ENCODE measurements at regions not wholly inside any gene's neighbourhood (a gene's known extent, or its start where the extent isn't known, plus 50 kb on each side); places are given as distances from the start of the nearest gene placed in this dataset.

GRCh38 chr2:217208867-217209266 lies 349.0 kb upstream of the TNP1 start:
- no peak for TF ChIP-seq CTCF (IDR thresholded peaks at IDR 0.05; ENCODE audit: insufficient read depth, missing control alignments)
- DNase-seq (ENCODE audit: insufficient read length, low spot score) = no peak
- no peak for FAIRE-seq

- no peak for TF ChIP-seq CTCF (IDR thresholded peaks at IDR 0.05; ENCODE audit: insufficient read depth, missing control alignments)
- DNase-seq (ENCODE audit: insufficient read length, low spot score) = no peak
- FAIRE-seq = no peak
Observed at GRCh38 chr2:217207699-217208010, 347.8 kb upstream of the TNP1 start.

- FAIRE-seq (no peak), DNase-seq (ENCODE audit: insufficient read length, low spot score) (no peak)
- no peak for TF ChIP-seq CTCF (IDR thresholded peaks at IDR 0.05; ENCODE audit: insufficient read depth, missing control alignments)
Observed at GRCh38 chr2:217206907-217207698, 347.2 kb upstream of the TNP1 start.

GRCh38 chr2:217206016-217206725 lies 346.3 kb upstream of the TNP1 start:
- no peak for FAIRE-seq
- TF ChIP-seq CTCF (IDR thresholded peaks at IDR 0.05; ENCODE audit: insufficient read depth, missing control alignments) = no peak
- no peak for DNase-seq (ENCODE audit: insufficient read length, low spot score)

- FAIRE-seq = no peak
- no peak for DNase-seq (ENCODE audit: insufficient read length, low spot score)
Observed at GRCh38 chr2:217204358-217204757, 344.5 kb upstream of the TNP1 start.

GRCh38 chr2:217203086-217203485 lies 343.2 kb upstream of the TNP1 start:
- no peak for TF ChIP-seq CTCF (IDR thresholded peaks at IDR 0.05; ENCODE audit: insufficient read depth, missing control alignments)
- FAIRE-seq (no peak), DNase-seq (ENCODE audit: insufficient read length, low spot score) (no peak)

More at GRCh38 chr2:217204358-217204757, 344.5 kb upstream of the TNP1 start:
- TF ChIP-seq CTCF (IDR thresholded peaks at IDR 0.05; ENCODE audit: insufficient read depth, missing control alignments) = no peak

- FAIRE-seq (no peak), DNase-seq (ENCODE audit: insufficient read length, low spot score) (no peak)
- TF ChIP-seq CTCF (IDR thresholded peaks at IDR 0.05; ENCODE audit: insufficient read depth, missing control alignments) = no peak
Observed at GRCh38 chr2:217199255-217199630, 339.4 kb upstream of the TNP1 start.
